Stomach (tissue), 4 donors: ENCODE measurements at regions not wholly inside any gene's neighbourhood (a gene's known extent, or its start where the extent isn't known, plus 50 kb on each side); places are given as distances from the start of the nearest gene placed in this dataset.

ENCODE experiments used
- EP300 ChIP-seq: sonication (generic); formaldehyde crosslinking; IDR thresholded peaks from one replicate; pipeline ENCODE4 v1.6.1; 2017; ENCODE audit warnings: antibody characterized with exemption
- POLR2A ChIP-seq, 4 donors: fragments of 450-650 bp; IDR thresholded peaks; one replicate each; pipeline ENCODE4 v1.6.1; 2016; ENCODE audit warnings: antibody characterized with exemption in 4 of 4, control low read depth in 2 of 4, mild to moderate bottlenecking in 1 of 4, moderate library complexity in 1 of 4
- TF ChIP-seq, protein P1 (sequence below), 7 experiments: fragments of 450-650 bp in 4 of 7; fragments of 200-600 bp in 3 of 7; sonication (generic) in 3 of 7; IDR thresholded peaks; one replicate each; pipeline ENCODE4 v1.5.1; 2016 to 2019; ENCODE audit warnings: antibody characterized with exemption in 7 of 7, control low read depth in 2 of 7, mild to moderate bottlenecking in 1 of 7

DNA sequence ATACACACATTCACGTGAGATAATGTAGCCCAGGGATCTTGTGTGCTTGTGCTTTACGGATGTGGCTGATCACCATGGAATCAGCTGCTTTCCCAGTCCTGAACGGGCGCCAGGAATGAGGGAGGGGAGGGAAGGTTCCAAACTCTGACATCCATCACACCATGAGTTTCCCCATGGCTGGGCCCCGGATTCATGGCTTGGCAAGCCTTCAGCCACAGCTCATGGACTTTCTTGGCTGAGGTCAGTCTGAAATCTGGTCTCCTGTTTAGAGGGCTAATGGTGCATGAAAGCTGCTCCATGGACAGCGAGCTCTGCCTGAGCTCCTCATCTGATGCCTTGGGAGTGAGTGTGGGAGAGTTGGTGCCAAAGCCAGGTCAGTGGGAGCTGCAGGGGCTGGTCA, 767.6 kb upstream of the EEF2KMT start:
- TF ChIP-seq POLR2A (IDR thresholded peaks at IDR 0.05): no peak
- TF ChIP-seq, protein P1, sequence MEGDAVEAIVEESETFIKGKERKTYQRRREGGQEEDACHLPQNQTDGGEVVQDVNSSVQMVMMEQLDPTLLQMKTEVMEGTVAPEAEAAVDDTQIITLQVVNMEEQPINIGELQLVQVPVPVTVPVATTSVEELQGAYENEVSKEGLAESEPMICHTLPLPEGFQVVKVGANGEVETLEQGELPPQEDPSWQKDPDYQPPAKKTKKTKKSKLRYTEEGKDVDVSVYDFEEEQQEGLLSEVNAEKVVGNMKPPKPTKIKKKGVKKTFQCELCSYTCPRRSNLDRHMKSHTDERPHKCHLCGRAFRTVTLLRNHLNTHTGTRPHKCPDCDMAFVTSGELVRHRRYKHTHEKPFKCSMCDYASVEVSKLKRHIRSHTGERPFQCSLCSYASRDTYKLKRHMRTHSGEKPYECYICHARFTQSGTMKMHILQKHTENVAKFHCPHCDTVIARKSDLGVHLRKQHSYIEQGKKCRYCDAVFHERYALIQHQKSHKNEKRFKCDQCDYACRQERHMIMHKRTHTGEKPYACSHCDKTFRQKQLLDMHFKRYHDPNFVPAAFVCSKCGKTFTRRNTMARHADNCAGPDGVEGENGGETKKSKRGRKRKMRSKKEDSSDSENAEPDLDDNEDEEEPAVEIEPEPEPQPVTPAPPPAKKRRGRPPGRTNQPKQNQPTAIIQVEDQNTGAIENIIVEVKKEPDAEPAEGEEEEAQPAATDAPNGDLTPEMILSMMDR (IDR thresholded peaks at IDR 0.05): no peak
- TF ChIP-seq EP300: no peak
